GM12878 (cell line): ENCODE measurements at regions not wholly inside any gene's neighbourhood (a gene's known extent, or its start where the extent isn't known, plus 50 kb on each side); places are given as distances from the start of the nearest gene placed in this dataset.

Source experiments
- ATAC-seq: fragments of 200-7000 bp; cut with Tn5 transposase; 3 replicates; pipeline ENCODE4 v1.9.1; 2020; ENCODE audit warnings: mild to moderate bottlenecking, moderate library complexity
- BruUV-seq: library from RNA; stranded (reverse); fragments of 400-500 nt; replicated peaks from 2 replicates; lab custom pipeline; 2021; lab: Mats Ljungman, UMichigan
- CTCF ChIA-PET: fragments of 300-600 bp; sonication (Branson Sonifier 250); formaldehyde crosslinking; extraction: SDS; loops from one replicate; lab custom pipeline; 2021; ENCODE audit warnings: inconsistent platforms; lab: Yijun Ruan, JAX
- POLR2A ChIA-PET: fragments of 350-600 bp; formaldehyde crosslinking; extraction: SDS; loops from one replicate; lab custom pipeline; 2021; ENCODE audit warnings: inconsistent platforms; lab: Charles Lee
- RAD21 ChIA-PET: fragments of 300-600 bp; sonication (Branson Sonifier 250); formaldehyde crosslinking; loops from one replicate; lab custom pipeline; 2023; ENCODE audit warnings: antibody characterized with exemption; ENCODE audit not compliant: unreplicated experiment; lab: Charles Lee
- SMC1A ChIA-PET: fragments of 300-600 bp; sonication (Branson Sonifier 250); formaldehyde crosslinking; loops from one replicate; lab custom pipeline; 2023; ENCODE audit not compliant: unreplicated experiment, uncharacterized antibody; lab: Charles Lee
- DNase-seq: peaks from one replicate; pipeline ENCODE4 v3.0.0-alpha.2; 2011; ENCODE audit warnings: low read depth, low spot score
- FAIRE-seq: peaks from 3 replicates; lab custom pipeline; 2011; peaks lifted over from hg19 to GRCh38; lab: Jason Lieb, UNC
- H2AFZ ChIP-seq: 2 replicates; pipeline ENCODE4 v1.6.0; 2011; ENCODE audit warnings: low read depth, low read length, control low read depth; ENCODE audit not compliant: control insufficient read depth
- H3K27ac ChIP-seq: 2 replicates; pipeline ENCODE4 v1.5.1; 2011; ENCODE audit warnings: control low read depth; ENCODE audit not compliant: control insufficient read depth, insufficient read depth
- H3K27me3 ChIP-seq, 2 experiments: replicated peaks in 1 of 2; 2 replicates each; pipeline versions ENCODE4 v1.6.0 to v1.6.1; 2011; ENCODE audit warnings: low read length in 1 of 2; ENCODE audit not compliant: control insufficient read depth in 2 of 2, insufficient read depth in 2 of 2
- H3K36me3 ChIP-seq, 2 experiments: 2 replicates each; pipeline ENCODE4 v1.5.1; 2011; ENCODE audit warnings: low read length in 1 of 2; ENCODE audit not compliant: control insufficient read depth in 2 of 2, insufficient read depth in 2 of 2
- H3K4me1 ChIP-seq: 2 replicates; pipeline ENCODE4 v1.6.1; 2011; ENCODE audit warnings: mild to moderate bottlenecking, low read length, moderate library complexity, mixed read lengths; ENCODE audit not compliant: control insufficient read depth, insufficient read depth
- H3K4me2 ChIP-seq: 2 replicates; pipeline ENCODE4 v1.6.0; 2011; ENCODE audit warnings: control low read depth; ENCODE audit not compliant: control insufficient read depth, insufficient read depth
- H3K4me3 ChIP-seq: fragments of 200-600 bp; sonication (generic); 2 replicates; pipeline ENCODE4 v1.5.1; 2016
- H3K79me2 ChIP-seq: 2 replicates; pipeline ENCODE4 v1.6.0; 2011; ENCODE audit warnings: low read length; ENCODE audit not compliant: control insufficient read depth, insufficient read depth
- H3K9ac ChIP-seq: 2 replicates; pipeline ENCODE4 v1.8.0; 2011; ENCODE audit warnings: low read length, control low read depth, mixed read lengths; ENCODE audit not compliant: control insufficient read depth, insufficient read depth
- H3K9me3 ChIP-seq: replicated peaks from 3 replicates; pipeline ENCODE4 v1.5.1; 2011; ENCODE audit warnings: mild to moderate bottlenecking, low read length; ENCODE audit not compliant: control insufficient read depth, insufficient read depth
- H4K20me1 ChIP-seq: 2 replicates; pipeline ENCODE4 v1.6.0; 2011; ENCODE audit not compliant: control insufficient read depth, insufficient read depth
- BCL11A ChIP-seq: IDR thresholded peaks from 2 replicates; pipeline ENCODE4 v1.6.1; 2011; ENCODE audit warnings: low read depth, low read length
- BHLHE40 ChIP-seq, 2 experiments: fragments of 450-650 bp in 1 of 2; IDR thresholded peaks; 2 replicates each; pipeline ENCODE4 v1.6.1; 2011 to 2017; ENCODE audit warnings: low read depth in 2 of 2, borderline replicate concordance in 1 of 2, improper control_type of control experiment in 1 of 2, low read length in 1 of 2, mild to moderate bottlenecking in 1 of 2
- ELK1 ChIP-seq: IDR thresholded peaks from 2 replicates; pipeline ENCODE4 v1.6.1; 2012; ENCODE audit warnings: low read depth, low read length, improper control_type of control experiment
- ESRRA ChIP-seq: IDR thresholded peaks from 2 replicates; pipeline ENCODE4 v1.6.1; 2012; ENCODE audit warnings: mild to moderate bottlenecking, low read length, improper control_type of control experiment
- FOS ChIP-seq: IDR thresholded peaks from 3 replicates; pipeline ENCODE4 v1.6.1; 2011; ENCODE audit warnings: borderline replicate concordance; ENCODE audit not compliant: insufficient read length; ENCODE audit errors: extremely low read depth
- JUNB ChIP-seq: IDR thresholded peaks from 2 replicates; pipeline ENCODE4 v1.6.1; 2016; ENCODE audit warnings: antibody characterized with exemption, mild to moderate bottlenecking
- MYB ChIP-seq: fragments of 150-350 bp; IDR thresholded peaks from 2 replicates; pipeline ENCODE4 v1.6.1; 2014; ENCODE audit warnings: mild to moderate bottlenecking, low read depth, low read length, borderline replicate concordance
- PAX5 ChIP-seq: IDR thresholded peaks from 2 replicates; pipeline ENCODE4 v1.6.1; 2011; ENCODE audit warnings: low read depth, low read length, borderline replicate concordance
- RAD21 ChIP-seq: IDR thresholded peaks from 2 replicates; pipeline ENCODE4 v1.6.1; 2011; ENCODE audit warnings: mild to moderate bottlenecking, low read depth, low read length, moderate library complexity; ENCODE audit not compliant: insufficient read depth
- RB1 ChIP-seq: fragments of 450-650 bp; formaldehyde crosslinking; IDR thresholded peaks from 2 replicates; pipeline ENCODE4 v1.6.1; 2017; ENCODE audit warnings: mild to moderate bottlenecking, borderline replicate concordance
- SIN3A ChIP-seq: IDR thresholded peaks from 2 replicates; pipeline ENCODE4 v1.6.1; 2012; ENCODE audit warnings: low read depth, low read length, improper control_type of control experiment
- TCF12 ChIP-seq: IDR thresholded peaks from 2 replicates; pipeline ENCODE4 v1.6.1; 2011; ENCODE audit warnings: low read depth, mild to moderate bottlenecking, low read length
- ZNF384 ChIP-seq: IDR thresholded peaks from 2 replicates; pipeline ENCODE4 v1.6.1; 2012; ENCODE audit warnings: low read depth, mild to moderate bottlenecking, low read length, improper control_type of control experiment, borderline replicate concordance
- WGBS: methylation state at CpG from one replicate; pipeline ENCODE4 v1.1.6; 2016; ENCODE audit warnings: low lambda C conversion rate; ENCODE audit not compliant: insufficient replicate concordance, insufficient coverage; ENCODE audit errors: missing lambda C conversion rate; 5-methylcytosine and 5-hydroxymethylcytosine counted together
- in situ Hi-C: fragments of 300-500 bp; cut with MboI; formaldehyde crosslinking; loops from 9 replicates; pipeline ENCODE4 v1.14.3; 2018; ENCODE audit warnings: mixed read lengths
- intact Hi-C: fragments of 100-400 bp; cut with micrococcal nuclease; formaldehyde crosslinking; loops from one replicate; pipeline ENCODE4 v1.14.2; 2022; ENCODE audit not compliant: unreplicated experiment
- TF ChIP-seq, protein P1 (sequence below): IDR thresholded peaks from 2 replicates; pipeline ENCODE4 v1.6.1; 2012; ENCODE audit warnings: improper control_type of control experiment, low read depth, low read length; ENCODE audit not compliant: insufficient replicate concordance
- TF ChIP-seq, protein P2 (sequence below): fragments of 450-650 bp; IDR thresholded peaks from 2 replicates; pipeline ENCODE4 v1.6.1; 2017; ENCODE audit warnings: low read depth, mild to moderate bottlenecking, moderate library complexity

DNA sequence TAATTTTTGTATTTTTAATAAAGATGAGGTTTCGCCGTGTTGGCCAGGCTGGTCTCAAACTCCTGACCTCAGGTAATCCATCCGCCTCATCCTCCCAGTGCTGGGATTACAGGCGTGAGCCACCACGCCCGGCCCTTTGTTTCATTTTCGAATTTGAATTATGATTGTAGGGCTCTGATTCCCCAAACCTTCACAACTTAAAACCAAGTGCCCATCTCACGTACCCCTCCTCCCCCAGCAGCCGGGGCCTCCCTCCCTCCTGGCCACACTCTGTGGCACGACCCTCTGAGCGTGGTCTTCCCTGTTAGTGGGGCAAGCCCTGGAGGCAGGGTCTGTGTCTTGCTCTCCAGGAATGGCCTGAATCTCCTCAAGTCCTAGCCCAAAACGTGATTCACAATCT lies 166.5 kb downstream of the ASB1 start:
- BruUV-seq: no TSS peak
- ATAC-seq (no peak), FAIRE-seq (no peak), DNase-seq (no peak)
- no peaks in the 10 kb centered on the region for H4K20me1 ChIP-seq
- no peak overlapping the region for H3K9ac ChIP-seq
- H2AFZ ChIP-seq: no peak overlapping the region
- no peaks in the 10 kb centered on the region for H3K27me3 ChIP-seq
- no peak overlapping the region for H3K4me2 ChIP-seq
- no peaks in the 10 kb centered on the region for H3K4me1 ChIP-seq
- SMC1A ChIA-PET: no interaction called here
- in situ Hi-C loops (no loop called here), intact Hi-C loops (no loop called here)
- TF ChIP-seq BHLHE40 (IDR thresholded peaks at IDR 0.05; ENCODE audit: borderline replicate concordance in 1 of 2, low read depth in 2 of 2, low read length in 1 of 2) (no peak), RB1 (no peak), TCF12 (no peak), ZNF384 (no peak), SIN3A (no peak), JUNB (no peak), MYB (no peak), PAX5 (no peak), FOS (no peak), BCL11A (no peak), ESRRA (no peak), ELK1 (no peak), RAD21 (no peak)
- TF ChIP-seq, protein P1, sequence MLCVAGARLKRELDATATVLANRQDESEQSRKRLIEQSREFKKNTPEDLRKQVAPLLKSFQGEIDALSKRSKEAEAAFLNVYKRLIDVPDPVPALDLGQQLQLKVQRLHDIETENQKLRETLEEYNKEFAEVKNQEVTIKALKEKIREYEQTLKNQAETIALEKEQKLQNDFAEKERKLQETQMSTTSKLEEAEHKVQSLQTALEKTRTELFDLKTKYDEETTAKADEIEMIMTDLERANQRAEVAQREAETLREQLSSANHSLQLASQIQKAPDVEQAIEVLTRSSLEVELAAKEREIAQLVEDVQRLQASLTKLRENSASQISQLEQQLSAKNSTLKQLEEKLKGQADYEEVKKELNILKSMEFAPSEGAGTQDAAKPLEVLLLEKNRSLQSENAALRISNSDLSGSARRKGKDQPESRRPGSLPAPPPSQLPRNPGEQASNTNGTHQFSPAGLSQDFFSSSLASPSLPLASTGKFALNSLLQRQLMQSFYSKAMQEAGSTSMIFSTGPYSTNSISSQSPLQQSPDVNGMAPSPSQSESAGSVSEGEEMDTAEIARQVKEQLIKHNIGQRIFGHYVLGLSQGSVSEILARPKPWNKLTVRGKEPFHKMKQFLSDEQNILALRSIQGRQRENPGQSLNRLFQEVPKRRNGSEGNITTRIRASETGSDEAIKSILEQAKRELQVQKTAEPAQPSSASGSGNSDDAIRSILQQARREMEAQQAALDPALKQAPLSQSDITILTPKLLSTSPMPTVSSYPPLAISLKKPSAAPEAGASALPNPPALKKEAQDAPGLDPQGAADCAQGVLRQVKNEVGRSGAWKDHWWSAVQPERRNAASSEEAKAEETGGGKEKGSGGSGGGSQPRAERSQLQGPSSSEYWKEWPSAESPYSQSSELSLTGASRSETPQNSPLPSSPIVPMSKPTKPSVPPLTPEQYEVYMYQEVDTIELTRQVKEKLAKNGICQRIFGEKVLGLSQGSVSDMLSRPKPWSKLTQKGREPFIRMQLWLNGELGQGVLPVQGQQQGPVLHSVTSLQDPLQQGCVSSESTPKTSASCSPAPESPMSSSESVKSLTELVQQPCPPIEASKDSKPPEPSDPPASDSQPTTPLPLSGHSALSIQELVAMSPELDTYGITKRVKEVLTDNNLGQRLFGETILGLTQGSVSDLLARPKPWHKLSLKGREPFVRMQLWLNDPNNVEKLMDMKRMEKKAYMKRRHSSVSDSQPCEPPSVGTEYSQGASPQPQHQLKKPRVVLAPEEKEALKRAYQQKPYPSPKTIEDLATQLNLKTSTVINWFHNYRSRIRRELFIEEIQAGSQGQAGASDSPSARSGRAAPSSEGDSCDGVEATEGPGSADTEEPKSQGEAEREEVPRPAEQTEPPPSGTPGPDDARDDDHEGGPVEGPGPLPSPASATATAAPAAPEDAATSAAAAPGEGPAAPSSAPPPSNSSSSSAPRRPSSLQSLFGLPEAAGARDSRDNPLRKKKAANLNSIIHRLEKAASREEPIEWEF: no peak
- TF ChIP-seq, protein P2, sequence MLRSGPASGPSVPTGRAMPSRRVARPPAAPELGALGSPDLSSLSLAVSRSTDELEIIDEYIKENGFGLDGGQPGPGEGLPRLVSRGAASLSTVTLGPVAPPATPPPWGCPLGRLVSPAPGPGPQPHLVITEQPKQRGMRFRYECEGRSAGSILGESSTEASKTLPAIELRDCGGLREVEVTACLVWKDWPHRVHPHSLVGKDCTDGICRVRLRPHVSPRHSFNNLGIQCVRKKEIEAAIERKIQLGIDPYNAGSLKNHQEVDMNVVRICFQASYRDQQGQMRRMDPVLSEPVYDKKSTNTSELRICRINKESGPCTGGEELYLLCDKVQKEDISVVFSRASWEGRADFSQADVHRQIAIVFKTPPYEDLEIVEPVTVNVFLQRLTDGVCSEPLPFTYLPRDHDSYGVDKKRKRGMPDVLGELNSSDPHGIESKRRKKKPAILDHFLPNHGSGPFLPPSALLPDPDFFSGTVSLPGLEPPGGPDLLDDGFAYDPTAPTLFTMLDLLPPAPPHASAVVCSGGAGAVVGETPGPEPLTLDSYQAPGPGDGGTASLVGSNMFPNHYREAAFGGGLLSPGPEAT: no peak
- no peak overlapping the region for H3K27ac ChIP-seq
- CTCF ChIA-PET: no interaction called here
- no peaks in the 10 kb centered on the region for H3K9me3 ChIP-seq
- no peaks in the 10 kb centered on the region for H3K79me2 ChIP-seq
- POLR2A ChIA-PET: no interaction called here
- H3K4me3 ChIP-seq: no peak overlapping the region
- H3K36me3 ChIP-seq: no peaks in the 10 kb centered on the region
- RAD21 ChIA-PET: no interaction called here
- WGBS: 43% methylated on average over 12 of the region's 12 CpGs
